ENCODE measurements at regions not wholly inside any gene's neighbourhood (a gene's known extent, or its start where the extent isn't known, plus 50 kb on each side); places are given as distances from the start of the nearest gene placed in this dataset.
"Not testable (repeated sequence)": the region's sequence is repeated elsewhere in the genome, so short reads cannot be mapped to it uniquely, and the experiment has no call there.

GRCh38 chr5:105945203-105945972 is 1725.3 kb downstream of the EFNA5 start:
- DNase-seq = no peak

- DNase-seq = no peak
Measured at GRCh38 chr5:105940181-105940580, 1730.6 kb downstream of the EFNA5 start.

- no peak for DNase-seq
Measured at GRCh38 chr5:105934171-105934570, 1736.6 kb downstream of the EFNA5 start.

- DNase-seq = no peak
Measured at GRCh38 chr5:105931881-105932421, 1738.8 kb downstream of the EFNA5 start.

GRCh38 chr5:105929858-105930257 is 1740.9 kb downstream of the EFNA5 start:
- DNase-seq = no peak

- no peak for DNase-seq
Measured at GRCh38 chr5:105924366-105924765, 1746.4 kb downstream of the EFNA5 start.

- DNase-seq = no peak
Measured at GRCh38 chr5:105922574-105922973, 1748.2 kb downstream of the EFNA5 start.

- no peak for DNase-seq
Measured at GRCh38 chr5:105922080-105922479, 1748.7 kb downstream of the EFNA5 start.

- no peak for DNase-seq
Measured at GRCh38 chr5:105917189-105917588, 1753.5 kb downstream of the EFNA5 start.

GRCh38 chr5:105907016-105907415 is 1763.7 kb downstream of the EFNA5 start:
- no peak for DNase-seq

- no peak for DNase-seq
Measured at GRCh38 chr5:105905392-105905791, 1765.3 kb downstream of the EFNA5 start.

GRCh38 chr5:105903069-105903468 is 1767.7 kb downstream of the EFNA5 start:
- no peak for DNase-seq

- no peak for DNase-seq
Measured at GRCh38 chr5:105899726-105900125, 1771.0 kb downstream of the EFNA5 start.

GRCh38 chr5:105898183-105898582 is 1772.6 kb downstream of the EFNA5 start:
- DNase-seq = no peak

GRCh38 chr5:105885266-105885665 is 1785.5 kb downstream of the EFNA5 start:
- DNase-seq = no peak

- DNase-seq = no peak
Measured at GRCh38 chr5:105882956-105883481, 1787.7 kb downstream of the EFNA5 start.

- no peak for DNase-seq
Measured at GRCh38 chr5:105878402-105878801, 1792.3 kb downstream of the EFNA5 start.

- DNase-seq = no peak
Measured at GRCh38 chr5:105877592-105877991, 1793.1 kb downstream of the EFNA5 start.

- no peak for DNase-seq
Measured at GRCh38 chr5:105874316-105874715, 1796.4 kb downstream of the EFNA5 start.

- DNase-seq = no peak
Measured at GRCh38 chr5:105872569-105873270, 1798.0 kb downstream of the EFNA5 start.

GRCh38 chr5:105868038-105868780 is 1802.5 kb downstream of the EFNA5 start:
- no peak for DNase-seq

GRCh38 chr5:105865834-105866233 is 1804.9 kb downstream of the EFNA5 start:
- DNase-seq = no peak

GRCh38 chr5:105859350-105859749 is 1811.4 kb downstream of the EFNA5 start:
- not testable (repeated sequence) for DNase-seq

Measured in stimulated activated CD4-positive, alpha-beta T cell treated with anti-CD3 and anti-CD28 coated beads, Interleukin-1b, Interleukin-23, amount 100 ng/mL, for 48 hours (primary cell).